ENCODE measurements at regions not wholly inside any gene's neighbourhood (a gene's known extent, or its start where the extent isn't known, plus 50 kb on each side); places are given as distances from the start of the nearest gene placed in this dataset.

- TF ChIP-seq CTCF (IDR thresholded peaks at IDR 0.05; ENCODE audit: borderline replicate concordance, extremely low read depth, low read length, poor library complexity, severe bottlenecking) = no peak
- TF ChIP-seq EZH2 (IDR thresholded peaks at IDR 0.05; ENCODE audit: borderline replicate concordance, low read depth, low read length, severe bottlenecking) = no peak
These were observed 137.7 kb upstream of the NMUR2 start for GRCh38 chr5:152542741-152543140.

Data from DND-41 (cell line).